Thymus (tissue), 11 donors: ENCODE measurements at regions not wholly inside any gene's neighbourhood (a gene's known extent, or its start where the extent isn't known, plus 50 kb on each side); places are given as distances from the start of the nearest gene placed in this dataset.

Source experiments
- DNase-seq, 9 donors: peaks; one replicate each; pipeline ENCODE4 v3.0.0-alpha.2; 2013; ENCODE audit warnings: low spot score in 9 of 9, low read depth in 6 of 9, missing footprints in 1 of 9
- H3K27ac ChIP-seq, 2 donors: one replicate each; pipeline ENCODE4 v1.5.1; 2013; ENCODE audit warnings: control low read depth in 1 of 2, low read depth in 1 of 2, low read length in 1 of 2, mild to moderate bottlenecking in 1 of 2, moderate library complexity in 1 of 2
- H3K27me3 ChIP-seq, 2 donors: one replicate each; pipeline ENCODE4 v1.5.1; 2013; ENCODE audit warnings: low read length in 1 of 2; ENCODE audit not compliant: control insufficient read depth in 2 of 2, insufficient read depth in 1 of 2
- H3K36me3 ChIP-seq, 2 donors: one replicate each; pipeline ENCODE4 v1.5.1; 2013; ENCODE audit warnings: low read length in 1 of 2, mild to moderate bottlenecking in 1 of 2, moderate library complexity in 1 of 2; ENCODE audit not compliant: control insufficient read depth in 2 of 2, insufficient read depth in 2 of 2
- H3K4me1 ChIP-seq, 2 donors: one replicate each; pipeline ENCODE4 v1.5.1; 2013; ENCODE audit warnings: low read length in 2 of 2; ENCODE audit not compliant: control insufficient read depth in 2 of 2, insufficient read depth in 2 of 2
- H3K4me3 ChIP-seq, 2 donors: one replicate each; pipeline ENCODE4 v1.5.1; 2013; ENCODE audit warnings: low read length in 2 of 2, control low read depth in 1 of 2, mild to moderate bottlenecking in 1 of 2
- H3K9me3 ChIP-seq, 2 donors: one replicate each; pipeline ENCODE4 v1.5.1; 2013; ENCODE audit warnings: low read length in 1 of 2, mild to moderate bottlenecking in 1 of 2; ENCODE audit not compliant: control insufficient read depth in 2 of 2, insufficient read depth in 1 of 2
- WGBS: extraction: QIAGEN DNeasy Blood & Tissue Kit; methylation state at CpG from one replicate; pipeline ENCODE4 v1.1.7; 2013; 5-methylcytosine and 5-hydroxymethylcytosine counted together
- donor health status: healthy.

DNA sequence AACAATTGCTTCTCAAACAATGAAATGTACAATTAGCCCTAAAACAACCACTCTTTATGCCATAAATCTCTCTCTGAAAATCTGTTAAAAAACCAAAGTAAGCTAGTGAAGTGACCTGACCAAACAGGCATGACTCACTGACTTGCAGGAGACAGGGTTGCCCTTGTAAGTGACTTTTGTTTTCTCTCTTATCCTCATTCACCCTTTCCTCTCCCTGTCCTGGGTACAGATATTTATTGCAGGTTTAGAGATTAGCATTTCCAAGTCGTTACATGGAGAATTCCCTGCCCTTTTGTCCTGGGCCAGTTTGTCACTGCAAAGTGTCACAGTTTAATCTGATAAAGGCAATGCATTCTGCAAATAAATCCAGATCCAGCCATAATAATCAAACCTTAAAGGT lies 484.2 kb downstream of the IRX1 start:
- Histone ChIP-seq H3K9me3 (no peaks in the 10 kb centered on the region), H3K27me3 (no peaks in the 10 kb centered on the region), H3K27ac (no peak overlapping the region), H3K4me3 (no peak overlapping the region), H3K36me3 (no peaks in the 10 kb centered on the region), H3K4me1 (peaks cover 0 to 5% of the 10 kb centered on the region in 2 donors)
- DNase-seq, result no peak
- 17% methylated on average over 1 of the region's 1 CpG for WGBS

DNA sequence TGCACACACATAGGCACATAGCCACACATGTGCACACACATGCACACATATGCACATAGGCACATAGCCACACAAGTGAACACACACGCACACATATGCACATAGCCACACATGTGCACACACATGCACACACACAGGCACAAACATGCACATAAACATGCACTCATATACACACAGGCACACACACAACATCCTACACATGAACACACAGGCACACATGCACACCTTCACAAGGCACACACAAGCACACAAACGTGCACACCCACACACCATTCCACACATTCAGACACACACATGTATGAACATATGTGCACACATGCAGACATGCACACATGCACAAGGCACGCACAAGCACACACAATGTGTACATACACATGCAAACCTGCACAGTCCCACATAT lies 484.7 kb downstream of the IRX1 start:
- no peak for DNase-seq
- WGBS, result 98% methylated on average over 3 of the region's 3 CpGs

DNA sequence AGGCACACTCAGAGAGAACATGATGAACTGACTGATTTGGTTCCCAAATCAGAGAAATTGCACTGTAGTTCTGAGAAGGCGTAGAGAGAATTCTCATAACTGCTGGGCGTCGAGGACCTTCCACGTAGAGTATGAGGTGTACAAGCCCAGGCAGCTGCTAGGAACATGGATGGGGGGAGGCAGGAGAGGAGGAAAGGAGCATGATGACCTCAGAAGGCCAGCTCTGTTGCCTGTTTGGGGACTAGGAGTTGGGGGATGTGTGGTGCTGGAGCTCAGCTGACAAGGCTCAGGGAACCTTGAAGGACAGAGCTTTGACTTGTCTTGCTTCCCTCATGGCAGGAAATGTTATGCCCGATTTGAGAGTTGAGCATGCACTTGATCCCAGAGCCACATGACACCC lies 485.4 kb downstream of the IRX1 start:
- Histone ChIP-seq H3K27me3 (no peaks in the 10 kb centered on the region), H3K9me3 (no peaks in the 10 kb centered on the region), H3K4me3 (no peak overlapping the region), H3K27ac (no peak overlapping the region), H3K4me1 (peaks cover 0 to 5% of the 10 kb centered on the region in 2 donors), H3K36me3 (no peaks in the 10 kb centered on the region)
- 91% methylated on average over 5 of the region's 5 CpGs for WGBS
- DNase-seq, result no peak

More for the DNA sequence above, 484.7 kb downstream of the IRX1 start:
- no peaks in the 10 kb centered on the region for H3K27me3 ChIP-seq
- no peaks in the 10 kb centered on the region for H3K36me3 ChIP-seq
- no peak overlapping the region for H3K27ac ChIP-seq
- H3K9me3 ChIP-seq, result no peaks in the 10 kb centered on the region
- H3K4me1 ChIP-seq, result peaks cover 0 to 5% of the 10 kb centered on the region in 2 donors
- H3K4me3 ChIP-seq, result no peak overlapping the region

DNA sequence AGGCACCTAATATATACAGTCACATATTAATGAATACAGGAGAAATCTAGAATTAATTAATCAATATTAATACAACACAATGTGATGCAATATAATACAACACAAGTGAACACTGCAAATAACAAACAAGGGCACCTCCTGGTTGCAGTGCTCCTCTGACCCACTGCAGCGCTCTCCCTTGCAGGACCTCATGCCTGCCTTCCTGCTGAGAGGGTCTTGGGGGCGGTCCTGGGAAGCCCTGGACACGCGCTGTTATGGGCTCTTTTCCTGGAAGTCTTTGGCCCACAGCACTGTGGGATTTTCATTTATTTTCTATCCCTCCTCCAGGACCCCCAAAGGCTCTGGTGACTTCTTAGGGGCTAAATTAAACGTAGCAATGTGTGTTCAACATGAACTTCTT lies 485.8 kb downstream of the IRX1 start:
- Histone ChIP-seq H3K4me3 (no peak overlapping the region), H3K36me3 (no peaks in the 10 kb centered on the region), H3K4me1 (peaks cover 0 to 5% of the 10 kb centered on the region in 2 donors), H3K9me3 (no peaks in the 10 kb centered on the region), H3K27ac (no peak overlapping the region), H3K27me3 (no peaks in the 10 kb centered on the region)
- 83% methylated on average over 5 of the region's 5 CpGs for WGBS
- no peak for DNase-seq

DNA sequence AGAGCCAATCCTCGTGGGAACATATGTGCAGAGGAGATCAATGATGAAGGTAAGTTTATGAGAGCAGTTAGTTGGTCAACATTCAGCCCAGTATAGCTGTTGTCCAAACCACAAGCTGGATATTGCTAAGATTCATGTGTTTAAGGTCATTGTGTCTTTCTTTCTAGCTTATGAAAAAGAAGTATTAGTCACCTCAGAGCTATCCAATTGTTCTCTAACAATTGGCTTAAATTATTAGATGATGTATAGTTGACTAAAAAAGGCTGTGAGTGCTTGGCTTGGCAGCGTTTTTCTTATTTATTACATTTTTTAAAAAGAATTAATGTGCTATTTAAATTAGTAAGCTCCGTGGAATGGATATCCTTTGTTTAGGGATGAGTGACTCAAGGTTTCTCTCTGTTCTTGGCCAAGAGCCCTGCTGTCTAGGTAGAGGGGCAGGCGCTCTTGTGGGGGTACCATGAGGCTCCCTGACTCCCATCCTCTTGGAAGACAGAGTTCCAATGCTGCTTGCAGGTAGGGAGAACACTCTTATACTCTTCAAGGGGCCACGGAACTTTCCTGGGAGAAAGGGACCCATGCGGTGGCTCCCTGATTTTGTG lies 487.4 kb downstream of the IRX1 start:
- 95% methylated on average over 6 of the region's 6 CpGs for WGBS
- no peaks in the 10 kb centered on the region for H3K27me3 ChIP-seq

DNA sequence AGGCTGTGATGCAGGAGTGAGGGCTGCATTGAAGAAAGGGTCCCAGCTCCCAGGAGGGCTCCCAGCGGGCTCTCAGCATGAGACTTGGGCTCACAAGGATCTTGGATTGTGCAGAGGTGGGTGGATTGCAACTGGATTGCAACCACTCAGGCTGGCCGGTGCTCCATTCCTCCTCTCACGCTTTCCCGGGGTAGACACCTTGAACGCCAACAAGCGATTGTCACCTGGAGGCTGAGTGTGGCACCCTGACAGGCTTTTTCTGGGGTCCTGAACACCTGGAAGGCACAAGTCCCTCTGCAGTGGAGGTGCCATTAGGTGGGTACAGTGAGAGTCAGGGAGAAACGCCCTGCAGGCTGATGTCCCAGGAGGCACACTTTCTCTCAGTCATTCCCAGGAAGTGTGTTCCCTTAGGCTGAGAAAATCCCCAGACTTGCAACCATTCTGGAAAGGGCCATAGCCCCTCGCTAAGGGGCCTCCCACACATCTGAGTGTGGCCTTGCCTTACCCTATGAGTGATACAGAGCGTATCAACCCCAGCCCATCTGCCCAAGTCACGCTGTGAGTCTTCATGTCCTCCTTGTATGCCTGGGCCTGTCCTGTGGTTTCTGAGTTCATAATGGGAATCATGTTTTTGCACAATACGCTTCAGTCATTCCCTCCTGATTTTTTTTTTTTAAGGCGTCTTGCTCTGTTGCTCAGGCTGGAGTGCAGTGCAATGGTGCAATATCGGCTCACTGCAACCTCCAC lies 488.1 kb downstream of the IRX1 start:
- Histone ChIP-seq H3K4me1 (peaks cover 0 to 5% of the 10 kb centered on the region in 2 donors), H3K27me3 (no peaks in the 10 kb centered on the region), H3K9me3 (no peaks in the 10 kb centered on the region), H3K36me3 (no peaks in the 10 kb centered on the region), H3K4me3 (no peak overlapping the region), H3K27ac (no peak overlapping the region)
- DNase-seq, result no peak
- WGBS, result 92% methylated on average over 13 of the region's 13 CpGs

More for the DNA sequence above, 487.4 kb downstream of the IRX1 start:
- H3K27ac ChIP-seq, result no peak overlapping the region
- H3K36me3 ChIP-seq, result no peaks in the 10 kb centered on the region
- H3K9me3 ChIP-seq, result no peaks in the 10 kb centered on the region
- no peak for DNase-seq
- H3K4me3 ChIP-seq, result no peak overlapping the region
- peaks cover 0 to 5% of the 10 kb centered on the region in 2 donors for H3K4me1 ChIP-seq

DNA sequence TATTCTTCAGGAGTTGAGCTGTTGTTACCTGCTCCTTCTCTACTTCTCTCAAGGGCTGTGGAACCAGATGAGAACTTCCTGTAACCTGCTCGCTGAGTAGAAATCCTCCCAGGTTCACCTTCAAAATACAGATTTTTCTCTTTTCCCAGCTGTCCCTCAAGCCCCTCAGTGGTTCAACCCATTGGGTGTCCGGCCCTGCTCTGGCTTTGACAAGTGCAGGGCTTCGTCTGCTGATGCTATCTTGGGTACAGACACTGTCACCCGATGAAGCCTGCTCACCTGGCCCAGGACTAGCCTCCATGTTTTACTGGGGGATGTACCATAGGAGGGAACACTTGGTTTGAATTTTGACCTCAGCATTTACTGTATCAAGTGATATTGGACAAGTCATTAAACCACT lies 490.4 kb downstream of the IRX1 start:
- Histone ChIP-seq H3K27me3 (no peaks in the 10 kb centered on the region), H3K27ac (no peak overlapping the region), H3K36me3 (no peaks in the 10 kb centered on the region), H3K9me3 (no peaks in the 10 kb centered on the region), H3K4me3 (no peak overlapping the region), H3K4me1 (peaks cover 0 to 7% of the 10 kb centered on the region in 2 donors)
- 95% methylated on average over 4 of the region's 4 CpGs for WGBS
- no peak for DNase-seq

DNA sequence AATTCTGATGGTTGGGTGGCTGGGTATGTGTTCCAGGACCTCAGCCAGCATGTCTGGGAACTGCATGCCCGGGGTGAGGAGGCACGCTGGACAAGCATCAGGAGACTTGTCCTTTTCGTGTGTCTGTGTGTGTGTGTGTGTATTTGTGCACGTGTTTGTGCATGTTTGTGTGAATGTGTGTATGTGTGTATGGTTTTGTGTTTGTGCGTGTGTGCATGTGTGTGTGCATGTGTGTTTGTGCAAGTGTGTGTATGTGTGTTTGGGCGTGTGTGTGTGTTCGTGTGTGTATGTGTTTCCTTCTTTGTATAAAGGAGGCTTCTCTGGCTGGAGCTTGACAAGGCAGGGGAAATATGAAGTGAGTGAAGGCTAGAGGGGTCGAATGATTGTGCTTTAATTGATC lies 491.5 kb downstream of the IRX1 start:
- Histone ChIP-seq H3K9me3 (no peaks in the 10 kb centered on the region), H3K36me3 (no peaks in the 10 kb centered on the region), H3K4me1 (peaks cover 0 to 5% of the 10 kb centered on the region in 2 donors), H3K27me3 (no peaks in the 10 kb centered on the region), H3K4me3 (no peak overlapping the region), H3K27ac (no peak overlapping the region)
- no peak for DNase-seq
- WGBS, result 96% methylated on average over 8 of the region's 8 CpGs

DNA sequence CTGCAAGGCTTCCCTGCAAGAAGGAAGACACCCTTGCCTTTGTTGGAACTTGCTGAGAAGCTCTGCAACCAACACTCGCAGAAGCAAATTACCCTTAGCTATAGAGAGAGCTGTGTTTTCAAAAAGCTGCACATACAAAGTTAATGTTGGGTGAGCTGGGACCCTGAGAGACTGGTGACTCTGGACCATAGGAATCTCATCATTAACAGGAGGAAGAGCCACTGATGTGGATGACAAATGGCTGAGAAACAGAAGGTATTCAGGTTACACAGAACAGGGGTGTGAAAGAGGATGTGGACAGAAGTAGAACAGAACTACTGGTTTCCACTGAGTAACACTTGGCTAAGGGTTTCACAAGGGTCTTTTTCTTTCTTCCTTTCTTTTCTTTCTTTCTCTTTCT lies 493.5 kb downstream of the IRX1 start:
- H3K4me3 ChIP-seq, result no peak overlapping the region
- no peak overlapping the region for H3K27ac ChIP-seq
- WGBS, result 94% methylated on average over 1 of the region's 1 CpG

More for the DNA sequence above, 493.5 kb downstream of the IRX1 start:
- Histone ChIP-seq H3K36me3 (no peaks in the 10 kb centered on the region), H3K4me1 (peaks cover 6 to 19% of the 10 kb centered on the region in 2 donors), H3K9me3 (no peaks in the 10 kb centered on the region), H3K27me3 (no peaks in the 10 kb centered on the region)
- DNase-seq, result no peak
